GM12873 (cell line): ENCODE measurements at regions not wholly inside any gene's neighbourhood (a gene's known extent, or its start where the extent isn't known, plus 50 kb on each side); places are given as distances from the start of the nearest gene placed in this dataset.

ENCODE experiments used
- CTCF ChIP-seq: IDR thresholded peaks from 2 replicates; pipeline ENCODE4 v1.5.1; 2012; ENCODE audit warnings: low read depth, mild to moderate bottlenecking, moderate library complexity, low read length, control low read depth; ENCODE audit not compliant: insufficient read depth; ENCODE audit errors: missing control alignments

DNA sequence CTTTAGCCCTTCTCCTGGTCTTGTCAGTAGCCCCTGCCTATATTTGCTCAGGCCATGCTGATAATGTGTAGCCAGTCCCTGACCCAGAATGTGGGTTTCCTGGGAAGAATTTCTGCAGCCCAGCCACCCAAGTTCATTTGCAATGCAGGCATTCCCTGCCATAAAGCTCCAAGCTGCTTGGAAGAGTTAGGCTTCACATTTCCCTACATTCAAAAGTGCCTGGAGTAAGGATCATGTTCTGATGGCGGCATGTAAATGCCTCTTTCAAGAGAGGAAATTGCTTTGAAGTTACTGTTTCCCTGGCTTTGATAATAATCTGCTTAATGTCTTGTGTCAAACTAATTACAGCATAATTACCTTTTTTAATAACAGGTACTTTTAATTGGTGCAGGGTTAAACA lies 266.1 kb downstream of the MIAT start:
- no peak for TF ChIP-seq CTCF

GRCh38 chr22:26927821-26928220 lies 270.4 kb downstream of the MIAT start:
- no peak for TF ChIP-seq CTCF

DNA sequence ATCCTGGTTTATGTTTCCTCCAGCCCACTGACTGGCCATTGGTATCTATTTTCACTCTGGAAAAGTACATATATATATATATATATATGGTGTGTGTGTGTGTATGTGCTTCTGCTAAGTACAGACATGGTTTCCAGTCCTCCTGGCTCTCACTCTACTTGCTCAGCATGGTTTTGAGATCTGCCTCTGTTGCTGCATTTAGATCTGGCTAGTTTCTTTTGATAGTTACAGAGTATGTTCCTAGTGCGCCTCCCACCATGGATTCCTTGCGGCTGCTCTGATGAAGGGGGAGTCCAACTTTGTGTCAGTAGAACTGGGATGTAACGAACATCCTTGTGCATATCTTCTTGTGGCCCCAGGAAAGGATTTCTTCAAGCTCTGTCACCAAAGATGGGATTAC lies 274.1 kb downstream of the MIAT start:
- no peak for TF ChIP-seq CTCF

DNA sequence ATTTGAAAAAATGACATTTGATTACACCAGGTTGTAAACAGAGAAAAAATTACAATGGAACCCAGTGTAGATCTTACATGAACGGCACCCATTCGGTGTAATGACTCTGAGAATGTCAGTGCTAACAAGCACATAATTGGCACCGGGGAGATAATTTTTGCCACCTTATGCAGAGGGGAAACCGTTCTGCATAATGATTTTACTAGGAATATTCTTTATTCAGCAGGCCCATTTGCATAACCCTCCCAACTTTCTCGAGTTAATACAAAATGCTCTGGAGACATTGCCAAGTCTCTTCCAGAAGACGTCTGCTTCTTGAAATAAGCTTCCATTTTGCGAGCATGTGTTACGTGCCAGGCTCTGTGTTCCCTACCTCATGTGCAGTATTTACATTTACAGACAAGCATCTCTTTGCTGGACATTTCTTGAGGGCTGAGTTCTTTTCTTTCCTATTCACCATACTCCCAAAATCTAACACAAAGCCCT lies 275.8 kb downstream of the MIAT start:
- TF ChIP-seq CTCF: no peak

GRCh38 chr22:26937213-26937612 lies 279.8 kb downstream of the MIAT start:
- no peak for TF ChIP-seq CTCF

DNA sequence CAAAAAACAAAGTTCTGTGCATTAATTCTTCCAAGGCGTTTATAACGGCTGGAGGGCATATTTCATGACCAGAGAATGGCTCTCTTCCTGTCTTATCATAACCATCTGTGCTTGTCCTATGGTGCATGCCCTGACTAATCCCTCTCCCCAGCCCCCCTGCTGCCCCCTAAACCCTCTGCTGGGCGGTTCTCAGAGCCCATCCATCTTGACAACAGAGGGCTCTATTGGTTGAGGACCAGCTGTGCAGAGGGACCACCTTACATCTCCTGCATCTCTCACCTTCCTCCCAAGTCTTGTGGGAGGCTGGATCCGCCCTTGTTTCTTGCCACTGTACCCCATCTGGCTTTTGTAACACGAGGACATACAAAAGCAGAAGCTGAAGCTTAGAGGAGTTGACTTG lies 282.1 kb downstream of the MIAT start:
- TF ChIP-seq CTCF: no peak

- no peak for TF ChIP-seq CTCF
Measured at GRCh38 chr22:26941896-26942636, 284.7 kb downstream of the MIAT start.
